Tibial nerve (tissue), 4 donors: ENCODE measurements at regions not wholly inside any gene's neighbourhood (a gene's known extent, or its start where the extent isn't known, plus 50 kb on each side); places are given as distances from the start of the nearest gene placed in this dataset.

Experiments
- DNase-seq, 2 donors: peaks; one replicate each; pipeline ENCODE4 v3.0.0-alpha.2; 2019; ENCODE audit warnings: low spot score in 2 of 2
- H3K27ac ChIP-seq, 4 donors: fragments of 200-600 bp; sonication (generic) in 3 of 4; one replicate each; pipeline ENCODE4 v1.5.1; 2017 to 2019; ENCODE audit warnings: mild to moderate bottlenecking in 1 of 4
- H3K27me3 ChIP-seq, 2 donors: fragments of 200-600 bp; sonication (generic) in 1 of 2; one replicate each; pipeline versions ENCODE4 v1.5.1 to v1.6.0; 2017 to 2019
- H3K36me3 ChIP-seq, 3 donors: fragments of 200-600 bp; sonication (generic); one replicate each; pipeline ENCODE4 v1.5.1; 2018 to 2019
- H3K4me1 ChIP-seq, 4 donors: fragments of 200-600 bp; sonication (generic) in 3 of 4; one replicate each; pipeline ENCODE4 v1.5.1; 2017 to 2019
- H3K4me3 ChIP-seq, 4 donors: fragments of 200-600 bp; sonication (generic) in 3 of 4; one replicate each; pipeline ENCODE4 v1.5.1; 2017 to 2019; ENCODE audit warnings: mild to moderate bottlenecking in 1 of 4, moderate library complexity in 1 of 4
- H3K9me3 ChIP-seq, 4 donors: fragments of 200-600 bp; sonication (generic) in 3 of 4; one replicate each; pipeline ENCODE4 v1.5.1; 2017 to 2019
- EP300 ChIP-seq, 2 donors: sonication (generic); formaldehyde crosslinking; IDR thresholded peaks; one replicate each; pipeline ENCODE4 v1.6.1; 2017; ENCODE audit warnings: antibody characterized with exemption in 2 of 2, mild to moderate bottlenecking in 1 of 2
- POLR2A ChIP-seq, 2 donors: fragments of 450-650 bp; IDR thresholded peaks; one replicate each; pipeline ENCODE4 v1.6.1; 2017; ENCODE audit warnings: antibody characterized with exemption in 2 of 2, mild to moderate bottlenecking in 2 of 2, moderate library complexity in 2 of 2
- WGBS, 2 donors: methylation state at CpG; one replicate each; pipeline ENCODE4 v1.1.5; 2018; 5-methylcytosine and 5-hydroxymethylcytosine counted together
- TF ChIP-seq, protein P1 (sequence below), 5 experiments: fragments of 200-600 bp in 3 of 5; fragments of 450-650 bp in 2 of 5; sonication (generic) in 3 of 5; IDR thresholded peaks; one replicate each; pipeline ENCODE4 v1.5.1; 2016 to 2019; ENCODE audit warnings: antibody characterized with exemption in 5 of 5, mild to moderate bottlenecking in 3 of 5, moderate library complexity in 2 of 5

GRCh38 chrX:78886550-78886949 lies 58.6 kb upstream of the P2RY10 start:
- Histone ChIP-seq H3K27ac (no peak overlapping the region), H3K4me1 (no peaks in the 10 kb centered on the region), H3K36me3 (no peaks in the 10 kb centered on the region), H3K27me3 (no peaks in the 10 kb centered on the region), H3K4me3 (no peak overlapping the region), H3K9me3 (no peaks in the 10 kb centered on the region)
- WGBS, 2 donors = 19 to 31% methylated on average over 5 of the region's 5 CpGs
- no peak for DNase-seq
- TF ChIP-seq, protein P1, sequence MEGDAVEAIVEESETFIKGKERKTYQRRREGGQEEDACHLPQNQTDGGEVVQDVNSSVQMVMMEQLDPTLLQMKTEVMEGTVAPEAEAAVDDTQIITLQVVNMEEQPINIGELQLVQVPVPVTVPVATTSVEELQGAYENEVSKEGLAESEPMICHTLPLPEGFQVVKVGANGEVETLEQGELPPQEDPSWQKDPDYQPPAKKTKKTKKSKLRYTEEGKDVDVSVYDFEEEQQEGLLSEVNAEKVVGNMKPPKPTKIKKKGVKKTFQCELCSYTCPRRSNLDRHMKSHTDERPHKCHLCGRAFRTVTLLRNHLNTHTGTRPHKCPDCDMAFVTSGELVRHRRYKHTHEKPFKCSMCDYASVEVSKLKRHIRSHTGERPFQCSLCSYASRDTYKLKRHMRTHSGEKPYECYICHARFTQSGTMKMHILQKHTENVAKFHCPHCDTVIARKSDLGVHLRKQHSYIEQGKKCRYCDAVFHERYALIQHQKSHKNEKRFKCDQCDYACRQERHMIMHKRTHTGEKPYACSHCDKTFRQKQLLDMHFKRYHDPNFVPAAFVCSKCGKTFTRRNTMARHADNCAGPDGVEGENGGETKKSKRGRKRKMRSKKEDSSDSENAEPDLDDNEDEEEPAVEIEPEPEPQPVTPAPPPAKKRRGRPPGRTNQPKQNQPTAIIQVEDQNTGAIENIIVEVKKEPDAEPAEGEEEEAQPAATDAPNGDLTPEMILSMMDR (IDR thresholded peaks at IDR 0.05) = peak in 1 of 5 experiments; percentile 22
- TF ChIP-seq POLR2A (IDR thresholded peaks at IDR 0.05) = no peak
- TF ChIP-seq EP300 (IDR thresholded peaks at IDR 0.05) = no peak
